BJ (cell line): ENCODE measurements at regions not wholly inside any gene's neighbourhood (a gene's known extent, or its start where the extent isn't known, plus 50 kb on each side); places are given as distances from the start of the nearest gene placed in this dataset.

Experiments used
- CTCF ChIA-PET: fragments of 350-600 bp; formaldehyde crosslinking; extraction: SDS; loops from one replicate; lab custom pipeline; 2021; ENCODE audit warnings: antibody characterized with exemption, inconsistent platforms; lab: Yijun Ruan, JAX
- POLR2A ChIA-PET: fragments of 300-600 bp; sonication (Branson Sonifier 250); formaldehyde crosslinking; extraction: SDS; loops from one replicate; lab custom pipeline; 2021; ENCODE audit warnings: antibody characterized with exemption; lab: Charles Lee
- DNase-seq: peaks from one replicate; pipeline ENCODE4 v3.0.0-alpha.2; 2011; ENCODE audit warnings: low read depth
- H3K27me3 ChIP-seq: 2 replicates; pipeline ENCODE4 v1.6.0; 2011; ENCODE audit warnings: low read length; ENCODE audit not compliant: control insufficient read depth, insufficient read depth
- H3K36me3 ChIP-seq: 2 replicates; pipeline ENCODE4 v1.5.1; 2011; ENCODE audit warnings: low read length; ENCODE audit not compliant: control insufficient read depth, insufficient read depth
- H3K4me3 ChIP-seq: 2 replicates; pipeline ENCODE4 v1.5.1; 2011; ENCODE audit warnings: low read depth, mild to moderate bottlenecking, control low read depth, low read length
- TF ChIP-seq, protein P1 (sequence below): IDR thresholded peaks from 2 replicates; pipeline ENCODE4 v1.5.1; 2011; ENCODE audit warnings: low read depth, mild to moderate bottlenecking, control low read depth, inconsistent platforms, low read length, moderate library complexity; ENCODE audit not compliant: insufficient read depth

GRCh38 chr21:41086569-41086968 lies 81.4 kb upstream of the BACE2 start:
- no peak for DNase-seq
- POLR2A ChIA-PET, result no interaction called here
- CTCF ChIA-PET, result no interaction called here
- H3K36me3 ChIP-seq, result no peaks in the 10 kb centered on the region
- TF ChIP-seq, protein P1, sequence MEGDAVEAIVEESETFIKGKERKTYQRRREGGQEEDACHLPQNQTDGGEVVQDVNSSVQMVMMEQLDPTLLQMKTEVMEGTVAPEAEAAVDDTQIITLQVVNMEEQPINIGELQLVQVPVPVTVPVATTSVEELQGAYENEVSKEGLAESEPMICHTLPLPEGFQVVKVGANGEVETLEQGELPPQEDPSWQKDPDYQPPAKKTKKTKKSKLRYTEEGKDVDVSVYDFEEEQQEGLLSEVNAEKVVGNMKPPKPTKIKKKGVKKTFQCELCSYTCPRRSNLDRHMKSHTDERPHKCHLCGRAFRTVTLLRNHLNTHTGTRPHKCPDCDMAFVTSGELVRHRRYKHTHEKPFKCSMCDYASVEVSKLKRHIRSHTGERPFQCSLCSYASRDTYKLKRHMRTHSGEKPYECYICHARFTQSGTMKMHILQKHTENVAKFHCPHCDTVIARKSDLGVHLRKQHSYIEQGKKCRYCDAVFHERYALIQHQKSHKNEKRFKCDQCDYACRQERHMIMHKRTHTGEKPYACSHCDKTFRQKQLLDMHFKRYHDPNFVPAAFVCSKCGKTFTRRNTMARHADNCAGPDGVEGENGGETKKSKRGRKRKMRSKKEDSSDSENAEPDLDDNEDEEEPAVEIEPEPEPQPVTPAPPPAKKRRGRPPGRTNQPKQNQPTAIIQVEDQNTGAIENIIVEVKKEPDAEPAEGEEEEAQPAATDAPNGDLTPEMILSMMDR, result no peak
- no peaks in the 10 kb centered on the region for H3K27me3 ChIP-seq
- H3K4me3 ChIP-seq, result no peak overlapping the region

GRCh38 chr21:41090981-41091380 lies 77.0 kb upstream of the BACE2 start:
- no peak overlapping the region for H3K4me3 ChIP-seq
- no peaks in the 10 kb centered on the region for H3K27me3 ChIP-seq
- DNase-seq, result no peak
- ChIA-PET CTCF (interaction anchor here (1.2 kb wide), 1 partner anchor 31 kb away, joined by 4 read pairs; no protein-coding TSS in a partner anchor), POLR2A (no interaction called here)
- no peaks in the 10 kb centered on the region for H3K36me3 ChIP-seq
- TF ChIP-seq, protein P1, result no peak

- CTCF ChIA-PET, result no interaction called here
- TF ChIP-seq, protein P1, result no peak
- Histone ChIP-seq H3K36me3 (no peaks in the 10 kb centered on the region), H3K4me3 (no peak overlapping the region), H3K27me3 (no peaks in the 10 kb centered on the region)
- POLR2A ChIA-PET, result no interaction called here
- no peak for DNase-seq
Measured at GRCh38 chr21:41091616-41092015, 76.3 kb upstream of the BACE2 start.

DNA sequence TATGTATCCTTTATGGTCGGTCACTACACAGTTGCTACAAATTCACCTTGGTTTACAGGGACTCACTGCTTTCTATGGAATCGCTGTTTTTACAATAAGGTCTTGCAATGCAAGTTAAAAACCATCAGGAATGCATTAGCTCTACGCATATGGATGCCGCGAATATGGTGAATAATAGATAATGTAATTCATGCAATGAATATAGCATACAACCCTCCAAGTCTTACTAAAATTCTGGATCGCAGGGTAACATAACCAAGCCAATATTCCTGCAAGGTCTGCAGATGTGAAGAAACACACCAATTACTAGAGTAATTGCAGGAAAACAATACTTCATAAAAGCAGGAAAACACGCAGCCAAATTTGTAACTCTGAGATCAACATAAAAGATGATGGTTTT lies 75.6 kb upstream of the BACE2 start:
- no peak overlapping the region for H3K4me3 ChIP-seq
- TF ChIP-seq, protein P1, result no peak
- no peak for DNase-seq
- no peaks in the 10 kb centered on the region for H3K27me3 ChIP-seq
- CTCF ChIA-PET, result no interaction called here
- H3K36me3 ChIP-seq, result no peaks in the 10 kb centered on the region
- POLR2A ChIA-PET, result no interaction called here

GRCh38 chr21:41095983-41096382 lies 72.0 kb upstream of the BACE2 start:
- ChIA-PET CTCF (no interaction called here), POLR2A (no interaction called here)
- Histone ChIP-seq H3K27me3 (no peaks in the 10 kb centered on the region), H3K4me3 (no peak overlapping the region), H3K36me3 (no peaks in the 10 kb centered on the region)
- no peak for DNase-seq
- TF ChIP-seq, protein P1, result no peak
